Fibroblast of pulmonary artery (primary cell): ENCODE measurements at regions not wholly inside any gene's neighbourhood (a gene's known extent, or its start where the extent isn't known, plus 50 kb on each side); places are given as distances from the start of the nearest gene placed in this dataset.

ENCODE experiments used
- DNase-seq: peaks from one replicate; pipeline ENCODE4 v3.0.0-alpha.2; 2010; ENCODE audit warnings: low read depth
- H3K4me3 ChIP-seq: replicated peaks from 2 replicates; pipeline ENCODE4 v1.5.1; 2011; ENCODE audit warnings: low read depth, mild to moderate bottlenecking, control low read depth, low read length, moderate library complexity
- TF ChIP-seq, protein P1 (sequence below): IDR thresholded peaks from 2 replicates; pipeline ENCODE4 v1.5.1; 2011; ENCODE audit warnings: mild to moderate bottlenecking, control low read depth, low read length, inconsistent platforms; ENCODE audit errors: missing control alignments

DNA sequence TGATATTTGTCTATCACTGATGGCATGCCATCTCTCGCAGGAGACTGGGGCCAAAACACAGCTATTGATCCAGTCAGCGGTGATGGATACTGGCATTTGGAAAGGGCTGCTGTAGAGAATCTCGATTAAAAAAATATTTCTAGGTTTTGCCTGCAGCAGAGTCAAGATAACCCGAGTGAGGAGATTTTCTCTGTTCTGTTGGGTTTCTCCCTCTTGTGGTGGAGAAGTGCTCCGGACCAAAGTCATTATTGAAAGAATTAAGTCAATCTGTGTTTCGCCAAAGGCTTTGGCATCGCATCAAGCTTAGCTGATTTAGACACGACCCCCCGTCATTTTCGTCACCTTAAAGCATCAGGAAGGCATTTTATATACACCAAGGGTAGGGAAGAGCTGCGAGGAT lies 97.1 kb upstream of the IRX2 start:
- TF ChIP-seq, protein P1, sequence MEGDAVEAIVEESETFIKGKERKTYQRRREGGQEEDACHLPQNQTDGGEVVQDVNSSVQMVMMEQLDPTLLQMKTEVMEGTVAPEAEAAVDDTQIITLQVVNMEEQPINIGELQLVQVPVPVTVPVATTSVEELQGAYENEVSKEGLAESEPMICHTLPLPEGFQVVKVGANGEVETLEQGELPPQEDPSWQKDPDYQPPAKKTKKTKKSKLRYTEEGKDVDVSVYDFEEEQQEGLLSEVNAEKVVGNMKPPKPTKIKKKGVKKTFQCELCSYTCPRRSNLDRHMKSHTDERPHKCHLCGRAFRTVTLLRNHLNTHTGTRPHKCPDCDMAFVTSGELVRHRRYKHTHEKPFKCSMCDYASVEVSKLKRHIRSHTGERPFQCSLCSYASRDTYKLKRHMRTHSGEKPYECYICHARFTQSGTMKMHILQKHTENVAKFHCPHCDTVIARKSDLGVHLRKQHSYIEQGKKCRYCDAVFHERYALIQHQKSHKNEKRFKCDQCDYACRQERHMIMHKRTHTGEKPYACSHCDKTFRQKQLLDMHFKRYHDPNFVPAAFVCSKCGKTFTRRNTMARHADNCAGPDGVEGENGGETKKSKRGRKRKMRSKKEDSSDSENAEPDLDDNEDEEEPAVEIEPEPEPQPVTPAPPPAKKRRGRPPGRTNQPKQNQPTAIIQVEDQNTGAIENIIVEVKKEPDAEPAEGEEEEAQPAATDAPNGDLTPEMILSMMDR = no peak
- peak; percentile 0 for DNase-seq
- H3K4me3 ChIP-seq = no peak overlapping the region

DNA sequence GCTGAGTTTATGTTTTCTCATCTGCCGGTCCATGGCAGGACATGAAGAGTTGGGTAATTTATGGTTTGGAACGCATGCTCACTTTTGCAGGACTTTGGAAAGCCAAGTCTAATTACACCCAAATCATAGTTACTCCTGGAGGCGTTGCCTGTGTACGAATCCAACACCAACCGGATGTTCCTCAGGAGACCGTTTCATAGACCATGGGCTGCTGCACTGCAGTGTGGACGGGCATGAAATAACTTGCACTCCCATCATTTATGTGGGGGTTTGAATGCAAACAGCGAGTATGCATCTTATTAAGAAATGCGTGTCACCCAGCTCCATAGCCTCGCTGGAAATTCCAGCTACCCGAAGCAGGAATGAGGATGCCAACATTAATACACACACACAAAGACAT lies 96.1 kb upstream of the IRX2 start:
- TF ChIP-seq, protein P1 = no peak
- no peak for DNase-seq
- no peak overlapping the region for H3K4me3 ChIP-seq

DNA sequence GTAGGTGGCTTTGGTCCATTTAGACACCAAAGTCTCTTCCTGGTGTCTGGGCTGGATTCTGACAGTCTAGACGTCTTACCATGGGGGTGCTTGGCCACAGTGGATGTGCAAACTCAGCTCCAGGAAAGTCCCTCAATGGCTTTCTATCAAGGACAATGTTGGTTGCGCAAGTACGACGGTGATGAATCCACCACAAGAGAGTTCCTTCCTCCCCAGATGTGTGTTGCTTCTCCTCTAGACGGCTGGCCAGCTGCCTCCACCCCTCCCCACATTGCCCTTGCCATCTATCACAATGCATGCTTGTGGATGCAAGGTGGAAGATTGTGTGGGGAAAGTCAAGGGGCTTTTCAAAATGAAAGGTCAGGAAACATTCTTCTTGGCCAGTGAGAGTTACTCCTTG lies 89.7 kb upstream of the IRX2 start:
- TF ChIP-seq, protein P1 = no peak
- H3K4me3 ChIP-seq = no peak overlapping the region
- no peak for DNase-seq

DNA sequence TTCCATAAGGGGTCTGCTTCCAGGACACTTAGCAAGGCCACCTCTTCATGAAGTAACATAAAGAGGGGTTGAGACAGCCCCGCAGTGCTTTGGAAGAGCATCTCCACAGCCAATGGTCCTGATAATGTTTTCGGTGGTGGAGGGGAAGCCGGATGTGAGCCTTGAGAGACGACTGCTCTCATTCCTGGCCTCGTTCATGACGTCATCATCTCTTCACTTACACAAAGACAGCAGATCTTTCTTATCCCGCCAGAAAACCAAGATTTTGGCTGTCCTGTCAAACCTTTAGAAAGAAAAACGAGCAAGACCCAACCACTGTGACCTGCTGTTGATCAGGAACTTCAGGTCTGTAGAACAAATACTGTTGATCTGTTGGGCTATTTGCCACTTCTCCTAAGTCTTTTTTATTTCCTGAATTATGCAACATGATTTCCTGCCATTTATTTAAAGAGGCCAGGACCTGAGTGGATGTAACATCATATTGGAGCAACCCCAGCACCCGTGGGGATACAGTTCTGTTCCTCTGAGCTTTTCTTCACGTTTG lies 89.0 kb upstream of the IRX2 start:
- TF ChIP-seq, protein P1 = no peak
- DNase-seq = no peak
- H3K4me3 ChIP-seq = no peak overlapping the region

DNA sequence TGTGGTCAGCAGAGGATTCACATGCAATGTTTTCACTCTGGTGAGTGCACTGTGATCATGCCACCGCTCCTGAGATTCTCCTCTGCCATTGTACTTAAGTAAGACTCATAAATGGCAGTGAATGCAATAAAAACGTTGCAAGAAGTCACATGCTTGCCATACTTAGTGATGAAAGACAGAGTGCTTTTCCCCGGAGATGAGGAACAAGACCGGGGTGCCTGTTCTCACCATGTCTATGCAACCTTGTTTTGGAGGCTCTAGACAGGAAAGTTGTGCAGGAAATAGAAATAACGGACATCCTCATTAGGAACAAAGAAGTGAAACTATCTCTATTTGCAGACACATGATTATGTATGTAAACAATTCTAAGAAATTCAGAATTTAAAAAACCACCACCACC lies 84.7 kb upstream of the IRX2 start:
- no peak for DNase-seq
- no peak overlapping the region for H3K4me3 ChIP-seq
- TF ChIP-seq, protein P1 = no peak

DNA sequence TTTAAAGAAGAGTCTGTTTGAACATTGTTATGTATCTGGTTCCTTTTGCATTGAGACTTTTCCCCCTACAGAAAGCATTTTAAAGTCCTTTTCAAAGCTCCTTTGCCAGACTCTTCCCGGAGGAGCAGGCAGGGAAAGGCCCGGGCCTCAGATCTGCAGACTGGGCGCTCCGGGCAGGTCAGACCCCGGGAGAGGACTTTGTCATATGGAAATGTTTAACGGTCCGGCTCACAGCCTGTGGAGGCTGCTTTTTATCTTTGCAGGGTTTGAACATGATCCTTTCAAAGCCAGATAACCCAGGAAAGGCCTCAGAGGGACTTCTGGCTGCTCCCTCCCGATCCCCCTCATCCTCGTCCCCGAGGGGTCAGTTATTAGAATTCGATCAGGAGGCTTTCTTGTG lies 82.1 kb upstream of the IRX2 start:
- TF ChIP-seq, protein P1 = no peak
- DNase-seq = no peak
- no peak overlapping the region for H3K4me3 ChIP-seq

DNA sequence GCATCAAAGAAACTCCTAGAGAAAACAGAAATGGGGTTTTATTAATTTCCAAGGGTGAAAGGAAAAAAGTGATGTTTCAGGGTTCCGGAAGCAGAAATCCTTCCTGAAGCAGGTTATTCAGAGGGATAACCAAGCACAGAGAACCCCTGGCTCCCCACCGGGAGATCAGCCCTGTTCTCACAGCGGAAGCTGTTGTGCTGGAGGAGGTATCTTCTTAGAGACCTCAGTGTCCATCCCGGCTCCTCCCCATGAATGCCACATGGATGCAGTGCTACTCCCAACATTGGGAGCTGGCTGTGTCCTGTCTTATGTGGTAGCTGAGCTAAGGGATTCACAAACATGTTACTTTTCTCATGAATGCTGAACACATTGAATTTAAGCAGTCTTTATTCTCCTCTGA lies 80.9 kb upstream of the IRX2 start:
- TF ChIP-seq, protein P1 = no peak
- no peak for DNase-seq
- H3K4me3 ChIP-seq = no peak overlapping the region
